Psoas muscle (tissue), 7 donors: ENCODE measurements at regions not wholly inside any gene's neighbourhood (a gene's known extent, or its start where the extent isn't known, plus 50 kb on each side); places are given as distances from the start of the nearest gene placed in this dataset.

Source experiments
- ATAC-seq, 4 donors: fragments of 200-7000 bp; cut with Tn5 transposase; one replicate each; pipeline ENCODE4 v1.9.1; 2020; ENCODE audit warnings: moderate library complexity in 3 of 4, mild to moderate bottlenecking in 2 of 4
- DNase-seq, 2 donors: peaks; one replicate each; pipeline ENCODE4 v3.0.0-alpha.2; 2020
- H3K27ac ChIP-seq: fragments of 200-600 bp; one replicate; pipeline ENCODE4 v1.8.0; 2022
- H3K27me3 ChIP-seq, 3 donors: fragments of 200-600 bp in 1 of 3; one replicate each; pipeline versions ENCODE4 v1.6.1 to v1.8.0; 2013 to 2022; ENCODE audit warnings: low read length in 2 of 3, mild to moderate bottlenecking in 2 of 3, moderate library complexity in 1 of 3; ENCODE audit not compliant: insufficient read depth in 3 of 3
- H3K36me3 ChIP-seq, 2 donors: fragments of 200-600 bp in 1 of 2; one replicate each; pipeline versions ENCODE4 v1.6.1 to v1.8.0; 2013 to 2022; ENCODE audit warnings: low read depth in 1 of 2, mild to moderate bottlenecking in 1 of 2, moderate library complexity in 1 of 2; ENCODE audit not compliant: insufficient read depth in 1 of 2
- H3K4me1 ChIP-seq: fragments of 200-600 bp; one replicate; pipeline ENCODE4 v1.8.0; 2022
- H3K4me3 ChIP-seq: fragments of 200-600 bp; one replicate; pipeline ENCODE4 v1.8.0; 2022; ENCODE audit warnings: mild to moderate bottlenecking
- H3K9me3 ChIP-seq: fragments of 200-600 bp; one replicate; pipeline ENCODE4 v1.8.0; 2022
- WGBS, 3 donors: extraction: QIAGEN DNeasy Blood & Tissue Kit; methylation state at CpG; one replicate each; pipeline versions ENCODE4 v1.1.6 to v1.1.7; 2013; 5-methylcytosine and 5-hydroxymethylcytosine counted together
- intact Hi-C, 2 donors: fragments of 100-400 bp; cut with DNase I; formaldehyde crosslinking; loops; one replicate each; pipeline versions ENCODE4 v1.11.0 to v1.14.2; 2022
- TF ChIP-seq, protein P1 (sequence below): fragments of 200-600 bp; IDR thresholded peaks from one replicate; pipeline ENCODE4 v1.8.0; 2022; ENCODE audit warnings: antibody characterized with exemption
- donor health status: healthy with polysubstance abuse.
- donor health status: DM: no; HTN: no; CAD: no; lungs with moderate emphysema.
- donor health status: Bipolar disorder and iron deficiency.
- donor health status: healthy.
- donor health status: DM: yes; HTN: yes; CAD: no.
- donor health status: DM: no; HTN: no; CAD: no.
- donor health status: DM: yes; HTN: yes; CAD: no.

DNA sequence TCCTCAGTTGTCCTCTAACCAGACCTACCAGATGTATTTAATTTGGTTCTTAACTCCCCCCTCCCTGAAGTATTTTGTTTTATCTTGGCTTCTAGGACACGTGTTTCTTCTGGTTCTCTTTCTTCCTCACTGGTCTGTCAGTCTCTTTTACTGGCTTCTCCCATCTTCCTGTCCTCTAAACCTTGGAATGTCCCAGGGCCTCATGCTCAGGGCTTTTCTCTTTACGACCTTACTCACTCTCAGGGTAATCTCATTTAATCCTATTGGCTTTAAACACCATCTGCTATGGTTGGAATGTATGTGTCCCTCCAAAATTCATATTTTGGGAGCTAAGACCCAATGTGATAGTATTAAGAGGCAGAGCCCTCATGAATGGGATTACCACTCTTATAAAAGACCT, 418.2 kb upstream of the PODXL start:
- no peak overlapping the region for H3K27ac ChIP-seq
- DNase-seq (no peak), ATAC-seq (no peak)
- no peaks in the 10 kb centered on the region for H3K4me1 ChIP-seq
- H3K36me3 ChIP-seq: no peaks in the 10 kb centered on the region
- intact Hi-C loops: no loop called here
- H3K27me3 ChIP-seq: no peaks in the 10 kb centered on the region
- TF ChIP-seq, protein P1, sequence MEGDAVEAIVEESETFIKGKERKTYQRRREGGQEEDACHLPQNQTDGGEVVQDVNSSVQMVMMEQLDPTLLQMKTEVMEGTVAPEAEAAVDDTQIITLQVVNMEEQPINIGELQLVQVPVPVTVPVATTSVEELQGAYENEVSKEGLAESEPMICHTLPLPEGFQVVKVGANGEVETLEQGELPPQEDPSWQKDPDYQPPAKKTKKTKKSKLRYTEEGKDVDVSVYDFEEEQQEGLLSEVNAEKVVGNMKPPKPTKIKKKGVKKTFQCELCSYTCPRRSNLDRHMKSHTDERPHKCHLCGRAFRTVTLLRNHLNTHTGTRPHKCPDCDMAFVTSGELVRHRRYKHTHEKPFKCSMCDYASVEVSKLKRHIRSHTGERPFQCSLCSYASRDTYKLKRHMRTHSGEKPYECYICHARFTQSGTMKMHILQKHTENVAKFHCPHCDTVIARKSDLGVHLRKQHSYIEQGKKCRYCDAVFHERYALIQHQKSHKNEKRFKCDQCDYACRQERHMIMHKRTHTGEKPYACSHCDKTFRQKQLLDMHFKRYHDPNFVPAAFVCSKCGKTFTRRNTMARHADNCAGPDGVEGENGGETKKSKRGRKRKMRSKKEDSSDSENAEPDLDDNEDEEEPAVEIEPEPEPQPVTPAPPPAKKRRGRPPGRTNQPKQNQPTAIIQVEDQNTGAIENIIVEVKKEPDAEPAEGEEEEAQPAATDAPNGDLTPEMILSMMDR: no peak
- no peaks in the 10 kb centered on the region for H3K9me3 ChIP-seq
- no peak overlapping the region for H3K4me3 ChIP-seq
- 33 to 46% (median 44%) methylated on average over 2 of the region's 2 CpGs for WGBS, 3 donors

DNA sequence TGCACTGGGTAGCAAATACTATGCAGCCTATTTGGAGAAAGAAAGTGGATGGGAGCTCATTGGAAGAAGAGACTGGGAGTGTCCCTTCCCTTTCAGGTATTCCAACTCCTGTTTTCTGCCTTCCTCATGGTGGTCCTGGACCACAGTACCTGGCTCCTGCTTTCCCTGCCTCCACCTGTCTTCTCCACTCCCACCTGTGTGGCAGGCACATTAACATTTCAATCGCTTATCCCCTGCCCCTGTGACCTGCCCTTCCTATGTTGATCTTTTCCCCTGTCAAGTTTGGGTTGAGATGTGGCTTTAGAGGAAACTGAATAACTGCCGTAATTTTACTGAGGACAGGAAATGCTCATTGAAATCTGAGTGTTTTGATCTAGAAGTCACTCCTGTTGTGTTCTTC, 415.8 kb upstream of the PODXL start:
- Histone ChIP-seq H3K36me3 (no peaks in the 10 kb centered on the region), H3K27ac (no peak overlapping the region), H3K9me3 (no peaks in the 10 kb centered on the region), H3K27me3 (no peaks in the 10 kb centered on the region), H3K4me1 (no peaks in the 10 kb centered on the region), H3K4me3 (no peak overlapping the region)
- no peak for ATAC-seq
- WGBS, 3 donors: 53 to 72% (median 67%) methylated on average over 2 of the region's 2 CpGs
- TF ChIP-seq, protein P1: no peak
- no peak for DNase-seq
- intact Hi-C loops: no loop called here

DNA sequence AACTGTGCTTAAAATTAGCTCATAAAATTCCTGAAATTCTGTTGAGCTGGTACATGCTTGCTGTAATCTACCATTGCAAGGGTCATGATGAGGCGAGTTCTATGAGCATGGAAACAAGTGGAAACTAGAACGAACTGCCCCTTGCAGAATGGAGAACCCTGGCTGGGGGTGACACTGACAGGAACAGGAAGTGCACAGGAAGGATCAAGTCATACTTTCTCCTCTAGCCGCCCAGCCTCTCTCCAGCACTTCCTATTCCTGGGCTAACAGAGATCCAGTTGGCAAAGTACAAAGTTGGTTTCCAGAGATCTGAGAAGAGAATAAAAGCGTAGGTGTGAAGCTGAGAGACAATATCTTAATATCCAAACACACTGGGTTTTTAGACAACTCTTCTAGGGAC, 414.2 kb upstream of the PODXL start:
- Histone ChIP-seq H3K27ac (no peak overlapping the region), H3K4me1 (no peaks in the 10 kb centered on the region), H3K9me3 (no peaks in the 10 kb centered on the region), H3K27me3 (no peaks in the 10 kb centered on the region), H3K36me3 (no peaks in the 10 kb centered on the region), H3K4me3 (no peak overlapping the region)
- DNase-seq: no peak
- TF ChIP-seq, protein P1: no peak
- no peak for ATAC-seq
- intact Hi-C loops: no loop called here
- WGBS, 3 donors: 55 to 59% (median 59%) methylated on average over 4 of the region's 4 CpGs

DNA sequence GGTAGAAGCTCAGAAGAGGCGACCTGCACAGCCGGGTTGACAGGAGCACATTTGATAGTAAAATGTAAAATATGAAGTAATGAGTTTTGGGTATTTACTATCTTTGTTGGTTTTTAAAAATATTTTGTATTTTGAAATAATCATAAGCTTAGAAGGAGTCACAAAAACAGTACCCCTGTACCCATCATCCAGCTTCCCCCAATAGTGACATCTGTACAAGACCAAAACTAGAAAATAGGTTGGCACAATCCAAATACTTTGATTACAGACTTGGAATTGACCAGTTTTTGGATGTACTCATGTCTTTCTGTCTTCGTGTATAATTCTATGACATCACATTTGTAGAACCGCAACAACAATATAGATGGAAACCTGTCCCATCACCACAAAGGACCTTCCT, 413.1 kb upstream of the PODXL start:
- no peaks in the 10 kb centered on the region for H3K9me3 ChIP-seq
- intact Hi-C loops: no loop called here
- TF ChIP-seq, protein P1: no peak
- no peaks in the 10 kb centered on the region for H3K27me3 ChIP-seq
- H3K4me1 ChIP-seq: no peaks in the 10 kb centered on the region
- ATAC-seq (no peak), DNase-seq (no peak)
- no peak overlapping the region for H3K4me3 ChIP-seq
- WGBS, 3 donors: 93 to 98% (median 96%) methylated on average over 4 of the region's 4 CpGs
- no peak overlapping the region for H3K27ac ChIP-seq
- no peaks in the 10 kb centered on the region for H3K36me3 ChIP-seq

DNA sequence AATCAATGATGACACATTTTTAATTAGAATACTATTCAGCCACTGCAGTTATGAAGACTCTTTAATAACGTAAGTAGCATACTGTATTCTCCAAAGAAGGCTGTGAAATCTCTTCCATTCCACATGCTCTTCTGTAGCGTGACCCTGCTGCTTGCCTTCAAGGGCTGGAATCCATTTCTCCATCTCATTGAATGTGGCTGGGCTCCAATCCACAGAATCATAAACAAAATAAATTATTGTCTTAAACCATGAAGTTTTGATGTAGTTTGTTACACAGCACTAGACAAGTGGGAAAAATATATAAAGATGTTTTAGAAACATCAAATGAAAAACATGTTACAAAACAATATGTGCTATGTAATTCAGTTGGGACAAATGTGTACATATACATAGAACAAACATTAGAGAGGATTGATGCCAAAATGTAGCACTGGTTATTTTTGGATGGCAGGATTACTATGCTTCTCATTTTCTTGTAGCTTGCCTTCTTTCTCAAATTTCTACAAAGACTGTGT, 410.8 kb upstream of the PODXL start:
- H3K27me3 ChIP-seq: no peaks in the 10 kb centered on the region
- no peaks in the 10 kb centered on the region for H3K4me1 ChIP-seq
- 72 to 81% (median 76%) methylated on average over 2 of the region's 2 CpGs for WGBS, 3 donors
- H3K4me3 ChIP-seq: no peak overlapping the region
- intact Hi-C loops: no loop called here
- no peak for DNase-seq
- no peak for ATAC-seq
- H3K36me3 ChIP-seq: no peaks in the 10 kb centered on the region
- TF ChIP-seq, protein P1: no peak
- no peaks in the 10 kb centered on the region for H3K9me3 ChIP-seq
- no peak overlapping the region for H3K27ac ChIP-seq
